ENCODE measurements at regions not wholly inside any gene's neighbourhood (a gene's known extent, or its start where the extent isn't known, plus 50 kb on each side); places are given as distances from the start of the nearest gene placed in this dataset.

DNA sequence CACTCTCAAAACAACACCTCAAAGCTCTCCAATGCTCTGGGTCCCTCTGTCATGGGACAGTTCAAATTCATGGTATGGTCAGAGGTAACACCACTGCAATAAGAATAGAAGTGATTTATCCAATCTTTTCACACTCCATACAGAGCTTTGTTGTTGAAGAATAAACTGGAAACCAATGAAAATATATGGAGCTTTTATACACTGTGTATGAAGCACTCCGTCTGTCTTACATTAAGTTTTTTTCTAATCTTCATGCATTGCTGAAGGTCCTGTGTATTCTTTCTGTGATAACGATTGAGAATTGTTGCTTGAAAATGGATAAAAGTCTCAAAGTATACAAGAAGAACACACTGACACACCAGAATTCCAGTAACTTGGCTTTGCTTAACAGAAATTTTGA lies 603.7 kb upstream of the LUZP2 start:
- TF ChIP-seq, protein P1, sequence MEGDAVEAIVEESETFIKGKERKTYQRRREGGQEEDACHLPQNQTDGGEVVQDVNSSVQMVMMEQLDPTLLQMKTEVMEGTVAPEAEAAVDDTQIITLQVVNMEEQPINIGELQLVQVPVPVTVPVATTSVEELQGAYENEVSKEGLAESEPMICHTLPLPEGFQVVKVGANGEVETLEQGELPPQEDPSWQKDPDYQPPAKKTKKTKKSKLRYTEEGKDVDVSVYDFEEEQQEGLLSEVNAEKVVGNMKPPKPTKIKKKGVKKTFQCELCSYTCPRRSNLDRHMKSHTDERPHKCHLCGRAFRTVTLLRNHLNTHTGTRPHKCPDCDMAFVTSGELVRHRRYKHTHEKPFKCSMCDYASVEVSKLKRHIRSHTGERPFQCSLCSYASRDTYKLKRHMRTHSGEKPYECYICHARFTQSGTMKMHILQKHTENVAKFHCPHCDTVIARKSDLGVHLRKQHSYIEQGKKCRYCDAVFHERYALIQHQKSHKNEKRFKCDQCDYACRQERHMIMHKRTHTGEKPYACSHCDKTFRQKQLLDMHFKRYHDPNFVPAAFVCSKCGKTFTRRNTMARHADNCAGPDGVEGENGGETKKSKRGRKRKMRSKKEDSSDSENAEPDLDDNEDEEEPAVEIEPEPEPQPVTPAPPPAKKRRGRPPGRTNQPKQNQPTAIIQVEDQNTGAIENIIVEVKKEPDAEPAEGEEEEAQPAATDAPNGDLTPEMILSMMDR (IDR thresholded peaks at IDR 0.05 in 4 of 5, conservative IDR thresholded peaks at IDR 0.05 in 1 of 5) = no peak
- no peak for TF ChIP-seq POLR2A (IDR thresholded peaks at IDR 0.05)
